ENCODE measurements at regions not wholly inside any gene's neighbourhood (a gene's known extent, or its start where the extent isn't known, plus 50 kb on each side); places are given as distances from the start of the nearest gene placed in this dataset.

DNA sequence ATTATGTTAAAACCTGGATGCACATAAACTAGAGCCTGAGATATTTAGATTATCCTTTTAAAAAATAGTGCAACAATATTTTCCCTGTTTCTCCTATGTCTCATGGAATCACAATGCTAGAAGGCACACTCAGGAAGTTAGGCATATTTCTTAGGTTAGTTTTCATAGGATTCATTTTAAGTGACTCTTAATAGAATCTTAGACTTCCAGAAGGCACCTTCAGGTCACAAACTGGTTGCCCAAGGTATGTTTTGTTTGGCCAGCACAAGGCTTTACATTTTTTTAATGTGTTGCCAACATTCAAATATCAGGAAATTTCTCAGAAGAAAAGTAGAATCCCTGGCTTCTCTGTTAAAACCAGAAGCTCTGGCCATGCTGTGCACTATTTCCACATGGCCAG, 129.3 kb downstream of the LNPK start:
- H3K9me3 ChIP-seq: no peaks in the 10 kb centered on the region
- DNase-seq (no peak), ATAC-seq (no peak)
- H3K4me3 ChIP-seq: no peak overlapping the region
- H3K4me1 ChIP-seq (ENCODE audit: low read depth): no peaks in the 10 kb centered on the region
- TF ChIP-seq, protein P1, sequence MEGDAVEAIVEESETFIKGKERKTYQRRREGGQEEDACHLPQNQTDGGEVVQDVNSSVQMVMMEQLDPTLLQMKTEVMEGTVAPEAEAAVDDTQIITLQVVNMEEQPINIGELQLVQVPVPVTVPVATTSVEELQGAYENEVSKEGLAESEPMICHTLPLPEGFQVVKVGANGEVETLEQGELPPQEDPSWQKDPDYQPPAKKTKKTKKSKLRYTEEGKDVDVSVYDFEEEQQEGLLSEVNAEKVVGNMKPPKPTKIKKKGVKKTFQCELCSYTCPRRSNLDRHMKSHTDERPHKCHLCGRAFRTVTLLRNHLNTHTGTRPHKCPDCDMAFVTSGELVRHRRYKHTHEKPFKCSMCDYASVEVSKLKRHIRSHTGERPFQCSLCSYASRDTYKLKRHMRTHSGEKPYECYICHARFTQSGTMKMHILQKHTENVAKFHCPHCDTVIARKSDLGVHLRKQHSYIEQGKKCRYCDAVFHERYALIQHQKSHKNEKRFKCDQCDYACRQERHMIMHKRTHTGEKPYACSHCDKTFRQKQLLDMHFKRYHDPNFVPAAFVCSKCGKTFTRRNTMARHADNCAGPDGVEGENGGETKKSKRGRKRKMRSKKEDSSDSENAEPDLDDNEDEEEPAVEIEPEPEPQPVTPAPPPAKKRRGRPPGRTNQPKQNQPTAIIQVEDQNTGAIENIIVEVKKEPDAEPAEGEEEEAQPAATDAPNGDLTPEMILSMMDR (IDR thresholded peaks at IDR 0.05): no peak
- intact Hi-C loops (cut with DNase I, micrococcal nuclease): no loop called here
- H3K36me3 ChIP-seq (ENCODE audit: low read depth): no peaks in the 10 kb centered on the region

DNA sequence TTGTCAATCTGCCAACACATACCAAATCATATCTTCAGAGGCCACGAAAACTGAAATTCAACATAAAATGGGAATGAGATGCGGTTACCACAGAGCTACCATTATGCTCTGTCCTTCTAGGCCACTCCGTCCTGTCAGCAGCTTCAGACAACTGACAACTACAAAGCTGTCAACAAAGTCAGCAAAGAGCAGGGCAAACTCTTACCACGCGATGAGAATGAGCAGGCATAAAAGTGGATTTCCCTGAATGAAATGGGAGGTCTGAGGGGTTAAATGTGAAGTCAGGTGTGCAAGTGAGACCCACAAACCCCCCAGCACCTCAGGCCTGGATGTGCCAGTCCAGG, 130.1 kb downstream of the LNPK start:
- intact Hi-C loops (cut with DNase I, micrococcal nuclease): no loop called here
- no peak for DNase-seq

DNA sequence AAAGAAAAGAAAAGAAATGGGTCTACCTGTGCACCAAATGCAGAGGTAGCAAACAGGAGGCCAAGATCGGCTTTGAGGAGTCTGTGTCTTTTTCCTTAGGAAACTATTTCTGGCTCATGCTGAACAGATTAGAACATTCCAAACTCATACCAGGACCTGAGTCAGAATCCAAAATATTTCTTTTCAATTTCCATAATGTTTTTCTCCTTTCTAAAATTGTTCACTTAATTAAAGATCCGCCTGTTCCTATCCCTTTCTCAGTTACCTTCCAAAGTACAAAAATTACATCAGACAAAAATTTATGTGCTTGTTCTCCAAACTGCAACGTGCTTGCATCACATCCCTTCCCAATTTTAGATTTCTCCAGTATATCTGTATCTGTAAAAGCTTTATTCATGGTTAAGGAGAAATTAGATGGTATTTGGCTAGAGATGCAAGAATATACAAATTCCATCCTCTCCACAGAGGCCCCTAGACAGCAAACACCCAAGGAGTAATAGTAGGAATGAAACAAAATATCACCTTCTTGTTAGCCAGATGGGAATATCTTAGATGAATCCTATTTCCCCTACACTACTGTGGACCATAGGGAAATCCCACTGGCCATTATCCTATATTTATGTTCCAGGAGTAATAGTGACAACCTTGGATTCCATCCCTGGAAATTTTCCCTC, 130.6 kb downstream of the LNPK start:
- no peak for ATAC-seq
- no peaks in the 10 kb centered on the region for H3K36me3 ChIP-seq (ENCODE audit: low read depth)
- H3K9me3 ChIP-seq: no peaks in the 10 kb centered on the region
- TF ChIP-seq, protein P1 (IDR thresholded peaks at IDR 0.05): no peak
- H3K4me1 ChIP-seq (ENCODE audit: low read depth): no peaks in the 10 kb centered on the region
- intact Hi-C loops (cut with DNase I, micrococcal nuclease): no loop called here
- no peak for DNase-seq
- H3K4me3 ChIP-seq: no peak overlapping the region

More for the DNA sequence above, 130.1 kb downstream of the LNPK start:
- ATAC-seq: no peak
- Histone ChIP-seq H3K4me3 (no peak overlapping the region), H3K36me3 (ENCODE audit: low read depth) (no peaks in the 10 kb centered on the region), H3K4me1 (ENCODE audit: low read depth) (no peaks in the 10 kb centered on the region), H3K9me3 (no peaks in the 10 kb centered on the region)
- TF ChIP-seq, protein P1 (IDR thresholded peaks at IDR 0.05): no peak

DNA sequence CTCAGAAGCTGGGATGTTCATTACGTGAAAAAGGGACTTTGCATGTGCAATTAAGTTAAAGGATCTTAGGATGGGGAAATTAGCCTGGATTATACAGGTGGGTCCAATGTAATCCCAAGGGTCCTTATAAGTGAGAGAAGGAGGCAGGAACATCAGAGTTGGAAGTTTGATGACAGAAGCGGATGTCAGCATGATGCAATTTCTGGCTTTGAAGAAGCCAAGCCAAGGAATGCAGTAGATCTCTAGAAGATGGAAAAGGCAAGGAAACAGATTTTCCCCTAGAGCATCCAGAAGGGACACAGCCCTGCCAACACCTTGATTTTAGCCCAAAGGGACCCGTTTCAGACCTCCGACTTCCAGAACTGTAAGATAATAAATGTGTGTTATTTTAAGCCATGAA, 136.4 kb downstream of the LNPK start:
- Histone ChIP-seq H3K9me3 (no peaks in the 10 kb centered on the region), H3K36me3 (ENCODE audit: low read depth) (no peaks in the 10 kb centered on the region), H3K4me1 (ENCODE audit: low read depth) (no peaks in the 10 kb centered on the region), H3K4me3 (no peak overlapping the region)
- ATAC-seq (no peak), DNase-seq (no peak)
- TF ChIP-seq, protein P1 (IDR thresholded peaks at IDR 0.05): no peak
- intact Hi-C loops (cut with DNase I, micrococcal nuclease): no loop called here

DNA sequence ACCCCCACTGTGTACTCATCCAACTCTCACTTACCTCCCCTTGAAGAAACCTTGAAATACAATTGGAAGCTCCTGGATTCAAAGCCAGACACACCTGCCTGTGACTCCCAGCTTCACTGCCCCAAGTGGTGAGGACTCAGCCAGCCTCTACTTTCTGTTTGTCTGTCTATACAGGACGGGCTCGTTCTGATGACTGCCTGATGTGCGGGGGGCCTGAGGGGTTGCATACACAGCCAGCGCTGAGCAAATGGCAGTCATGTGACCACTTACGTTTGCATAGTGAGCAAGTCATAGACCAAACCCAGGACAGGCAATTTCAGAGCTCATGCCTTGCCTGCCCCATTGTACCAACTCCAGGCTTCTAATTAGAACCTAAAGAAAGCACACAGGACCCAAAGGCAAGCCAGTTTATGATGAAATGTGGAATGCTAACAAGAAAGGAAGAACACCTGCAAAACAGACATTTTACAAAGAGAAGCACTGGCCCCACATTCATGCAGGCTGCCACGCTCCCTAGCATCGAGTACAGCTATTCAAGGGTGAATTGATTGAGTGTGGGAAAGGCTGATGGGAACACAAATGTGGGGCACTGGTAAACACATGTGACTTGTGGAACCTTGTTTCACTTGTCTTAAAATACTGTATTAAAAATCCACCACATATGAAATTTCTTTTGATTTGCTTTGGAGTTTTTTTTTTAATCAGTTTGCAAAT, 137.8 kb downstream of the LNPK start:
- intact Hi-C loops (cut with DNase I, micrococcal nuclease): no loop called here
- no peaks in the 10 kb centered on the region for H3K9me3 ChIP-seq
- no peaks in the 10 kb centered on the region for H3K4me1 ChIP-seq (ENCODE audit: low read depth)
- H3K4me3 ChIP-seq: no peak overlapping the region
- H3K36me3 ChIP-seq (ENCODE audit: low read depth): no peaks in the 10 kb centered on the region
- no peak for DNase-seq
- ATAC-seq: no peak
- TF ChIP-seq, protein P1 (IDR thresholded peaks at IDR 0.05): no peak

Data from mucosa of descending colon (tissue), 3 donors.